GM13977 (cell line): ENCODE measurements at regions not wholly inside any gene's neighbourhood (a gene's known extent, or its start where the extent isn't known, plus 50 kb on each side); places are given as distances from the start of the nearest gene placed in this dataset.

ENCODE experiments used
- DNase-seq: peaks from one replicate; pipeline ENCODE4 v3.0.0; 2012; ENCODE audit warnings: low spot score
- CTCF ChIP-seq: IDR thresholded peaks from 2 replicates; pipeline ENCODE4 v1.5.1; 2012; ENCODE audit warnings: mild to moderate bottlenecking, control low read depth; ENCODE audit not compliant: insufficient read depth; ENCODE audit errors: extremely low read depth, missing control alignments
- in situ Hi-C: fragments of 300-500 bp; cut with MboI; formaldehyde crosslinking; loops from one replicate; pipeline ENCODE4 v1.12.0; 2022; ENCODE audit warnings: low sequenced_read_pairs, low pct_unique_long_range_greater_than_20kb, mixed read lengths, inconsistent platforms; ENCODE audit not compliant: unreplicated experiment

DNA sequence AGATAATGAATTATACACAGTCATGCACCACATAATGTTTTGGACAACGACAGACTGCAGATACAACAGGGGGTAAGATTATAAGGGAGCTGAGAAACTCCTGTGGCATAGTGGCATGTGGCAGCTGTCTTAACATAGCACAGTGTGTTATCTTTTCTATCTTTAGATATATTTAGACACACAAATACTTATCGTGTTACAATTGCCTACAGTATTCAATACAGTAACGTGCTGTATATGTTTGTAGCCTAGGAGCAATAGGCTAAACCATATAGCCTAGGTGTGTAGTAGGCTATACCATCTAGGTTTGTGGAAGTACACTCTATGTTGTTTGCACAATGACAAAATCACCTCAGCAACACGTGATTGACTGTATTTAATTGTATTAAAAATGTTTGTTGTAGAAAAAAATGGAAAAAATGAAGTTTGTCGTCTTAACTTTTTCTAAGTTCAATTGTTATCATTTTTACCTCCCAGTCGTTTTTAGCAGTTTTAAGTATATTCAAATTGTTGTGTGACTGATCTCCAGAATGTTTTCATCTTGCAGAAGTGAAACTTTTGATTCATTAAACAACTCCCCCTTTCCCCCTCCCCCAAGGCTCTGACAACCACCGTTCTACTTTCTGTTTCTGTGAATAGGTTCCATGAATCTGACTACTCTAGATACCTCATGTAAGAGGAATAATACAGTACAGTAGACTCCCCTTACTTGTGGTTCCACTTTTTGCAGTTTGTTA, 351.0 kb upstream of the B3GALT2 start:
- no peak for TF ChIP-seq CTCF
- in situ Hi-C loops, result no loop called here
- peak; percentile 22 for DNase-seq

- in situ Hi-C loops, result no loop called here
- DNase-seq, result no peak
- TF ChIP-seq CTCF, result no peak
These were observed 347.4 kb upstream of the B3GALT2 start for GRCh38 chr1:193533853-193534252.

DNA sequence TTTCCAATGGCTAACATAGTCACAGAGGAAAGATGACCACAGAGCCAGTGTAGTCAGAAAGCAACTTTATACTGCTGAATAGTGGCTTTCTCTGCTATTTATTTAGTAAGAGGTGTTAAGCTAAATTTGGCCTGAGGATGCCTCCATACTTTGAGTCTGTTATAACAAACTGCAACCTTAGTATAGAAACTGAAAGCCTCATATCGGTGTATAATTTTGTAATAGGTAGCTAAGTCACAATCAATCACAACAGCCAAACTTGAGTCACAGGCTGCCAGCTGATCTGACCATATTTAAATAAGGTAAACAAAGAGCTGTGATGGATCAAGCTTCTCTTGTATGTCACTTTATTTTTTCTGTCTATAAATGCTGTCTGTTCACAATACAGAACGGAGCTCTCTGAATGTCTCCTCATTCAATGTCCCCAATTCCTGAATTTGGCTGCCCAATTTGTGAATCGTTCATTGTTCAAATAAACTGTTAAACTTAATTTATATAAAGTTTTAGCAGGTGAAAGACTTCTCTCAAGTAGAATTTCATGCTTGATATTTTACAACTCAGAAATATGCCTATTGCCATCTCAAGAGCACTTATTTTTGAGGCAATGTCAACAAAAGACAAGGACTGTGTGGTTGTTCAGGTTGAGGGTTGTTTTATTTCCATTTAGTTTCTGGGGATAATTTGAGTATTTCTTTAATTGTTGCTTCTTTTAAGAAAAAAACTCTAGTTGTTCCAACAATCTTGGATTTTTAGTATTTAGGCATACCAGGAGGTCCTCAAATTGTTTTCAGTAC, 339.7 kb upstream of the B3GALT2 start:
- DNase-seq, result no peak
- in situ Hi-C loops, result no loop called here
- no peak for TF ChIP-seq CTCF

DNA sequence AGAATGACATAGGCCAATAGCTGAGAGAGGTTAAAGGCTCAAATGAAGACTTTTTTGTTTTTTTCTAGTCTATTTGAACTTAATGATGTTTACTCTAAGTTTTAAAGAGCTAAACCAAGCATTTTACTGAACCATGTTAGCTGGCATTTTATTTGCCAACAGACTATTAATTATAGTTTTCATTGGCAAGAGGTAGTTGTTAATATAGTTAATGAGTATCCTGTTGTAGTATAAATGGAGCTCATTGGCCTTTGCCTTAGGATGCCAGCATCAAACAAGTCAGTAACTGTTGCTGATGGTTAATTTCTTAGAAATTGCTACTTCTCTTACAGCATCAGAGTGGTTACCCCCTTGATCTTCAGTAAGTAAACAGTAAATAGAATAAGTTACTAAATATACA, 339.0 kb upstream of the B3GALT2 start:
- TF ChIP-seq CTCF, result no peak
- no peak for DNase-seq
- in situ Hi-C loops, result no loop called here

DNA sequence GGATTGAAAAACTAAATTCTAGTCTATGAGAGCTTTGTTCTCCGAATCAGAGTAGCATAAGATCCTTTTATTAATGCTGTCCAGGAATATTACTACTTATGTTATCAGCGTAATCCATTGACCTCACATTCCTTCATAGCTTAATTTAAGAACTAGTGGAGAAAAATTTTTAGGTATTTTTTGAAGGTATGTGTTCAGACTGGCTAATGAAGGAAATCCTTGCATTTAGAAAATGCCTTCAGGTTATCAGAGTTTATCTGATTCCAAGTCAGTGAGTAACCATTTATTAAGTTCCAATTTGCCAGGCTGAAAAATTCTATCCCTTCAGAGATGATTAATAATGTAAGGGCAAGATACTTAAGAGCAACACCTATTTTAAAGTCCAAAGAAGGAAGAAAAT, 338.2 kb upstream of the B3GALT2 start:
- in situ Hi-C loops, result no loop called here
- no peak for DNase-seq
- no peak for TF ChIP-seq CTCF

GRCh38 chr1:193524021-193524420, 337.6 kb upstream of the B3GALT2 start:
- TF ChIP-seq CTCF, result no peak
- in situ Hi-C loops, result no loop called here
- DNase-seq, result no peak
